Anterior cingulate cortex (tissue), 58 donors: ENCODE measurements at regions not wholly inside any gene's neighbourhood (a gene's known extent, or its start where the extent isn't known, plus 50 kb on each side); places are given as distances from the start of the nearest gene placed in this dataset.
"Not testable (repeated sequence)": the region's sequence is repeated elsewhere in the genome, so short reads cannot be mapped to it uniquely, and the experiment has no call there.

Experiments
- DNase-seq, 58 donors: peaks; one replicate each; lab custom pipeline; 2025; lab: John Stamatoyannopoulos, UW

GRCh38 chr4:125003840-125004239 is 291.3 kb upstream of the ANKRD50 start:
- no peak for DNase-seq

DNA sequence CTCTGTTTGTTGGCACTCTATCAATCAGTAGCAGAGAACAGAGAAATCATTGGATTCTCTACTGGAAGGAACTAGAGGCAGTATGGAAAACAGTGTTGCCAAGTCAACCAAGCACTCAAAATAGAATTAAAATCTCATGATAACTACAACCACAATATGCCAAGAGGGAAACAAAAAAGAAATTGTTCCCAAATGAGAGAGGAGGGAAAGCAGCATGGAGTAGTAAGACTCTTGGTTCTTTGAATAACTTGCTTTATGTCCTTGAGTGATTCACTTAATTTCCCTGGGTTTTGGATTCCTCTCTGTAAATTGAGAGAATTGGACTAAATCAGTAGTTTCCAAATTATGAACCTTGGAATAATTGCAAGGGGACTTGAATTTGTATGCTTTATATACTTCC is 285.5 kb upstream of the ANKRD50 start:
- DNase-seq, result peak in 1 of 58 donors; percentile 10

GRCh38 chr4:124997124-124997523 is 284.6 kb upstream of the ANKRD50 start:
- DNase-seq, result no peak

GRCh38 chr4:124993838-124994237 is 281.3 kb upstream of the ANKRD50 start:
- DNase-seq, result no peak

DNA sequence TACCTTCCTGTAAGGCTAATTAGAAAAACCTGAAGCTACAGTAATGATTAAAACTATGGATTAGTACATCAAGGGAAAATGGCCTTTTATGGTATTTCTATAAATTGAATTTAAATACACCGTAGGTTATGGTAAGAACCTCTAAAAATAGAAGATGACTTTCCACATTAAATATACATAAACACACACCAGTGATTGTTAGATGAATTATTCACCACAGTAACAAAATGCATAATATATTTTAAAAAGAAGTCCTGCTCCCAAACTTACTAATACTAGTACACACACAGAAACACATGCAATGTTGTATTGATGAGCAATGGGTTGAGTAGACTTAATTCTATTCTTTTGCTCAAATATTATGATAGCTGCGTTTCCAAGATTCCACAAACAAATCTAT is 277.9 kb upstream of the ANKRD50 start:
- DNase-seq, result no peak

GRCh38 chr4:124980276-124980752 is 267.8 kb upstream of the ANKRD50 start:
- DNase-seq, result no peak

DNA sequence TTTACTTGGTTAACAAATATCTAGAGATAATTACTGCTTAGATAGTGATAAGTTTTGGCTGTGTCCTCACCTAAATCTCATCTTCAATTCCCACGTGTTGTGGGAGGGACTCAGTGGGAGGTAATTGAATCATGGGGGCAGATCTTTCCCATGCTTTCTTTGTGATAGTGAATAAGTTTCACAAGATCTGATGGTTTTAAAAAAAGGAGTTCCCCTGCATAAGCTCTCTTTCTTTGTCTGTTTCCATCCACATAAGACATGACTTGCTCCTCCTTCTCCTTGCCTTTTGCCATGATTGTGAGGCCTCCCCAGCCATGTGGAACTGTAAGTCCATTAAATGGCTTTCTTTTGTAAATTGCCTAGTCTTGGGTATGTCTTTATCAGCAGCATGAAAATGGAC is 266.0 kb upstream of the ANKRD50 start:
- not testable (repeated sequence) for DNase-seq

DNA sequence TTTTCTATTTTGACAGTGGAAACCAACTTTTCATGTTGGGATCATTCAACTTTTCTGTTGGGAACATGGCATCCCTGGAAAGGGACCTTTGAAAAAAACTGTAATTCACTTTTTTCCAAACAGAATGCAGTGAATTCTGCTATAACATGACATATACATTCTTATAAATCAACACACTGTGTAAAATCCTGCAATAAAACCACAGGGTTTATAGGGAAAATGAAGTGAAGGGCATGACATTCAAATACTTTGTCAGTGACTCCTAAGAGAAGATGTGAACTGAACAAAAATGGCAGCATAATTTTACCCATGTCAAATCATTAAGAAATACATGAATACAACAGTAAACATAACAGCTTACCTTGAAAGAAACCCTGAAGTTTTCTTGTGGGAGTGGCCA is 264.5 kb upstream of the ANKRD50 start:
- DNase-seq, result no peak

DNA sequence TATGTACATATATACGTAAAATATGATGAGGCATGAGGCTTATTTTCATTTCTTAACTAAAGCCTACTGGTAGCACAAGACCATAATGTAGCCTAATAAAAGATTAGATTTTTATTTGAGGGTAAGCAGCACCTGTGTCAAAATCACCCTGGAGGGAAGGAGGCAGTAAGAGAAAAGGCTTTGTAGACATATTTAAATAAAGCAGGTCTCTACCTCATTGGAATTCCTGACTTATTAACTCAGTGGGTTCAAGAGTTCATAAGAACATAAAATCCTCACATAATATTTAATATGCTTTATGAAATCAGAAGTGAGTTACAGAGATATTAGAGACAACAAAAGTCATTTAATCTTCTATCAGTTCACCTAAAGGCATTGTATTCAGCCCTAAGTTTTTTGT is 261.6 kb upstream of the ANKRD50 start:
- no peak for DNase-seq

DNA sequence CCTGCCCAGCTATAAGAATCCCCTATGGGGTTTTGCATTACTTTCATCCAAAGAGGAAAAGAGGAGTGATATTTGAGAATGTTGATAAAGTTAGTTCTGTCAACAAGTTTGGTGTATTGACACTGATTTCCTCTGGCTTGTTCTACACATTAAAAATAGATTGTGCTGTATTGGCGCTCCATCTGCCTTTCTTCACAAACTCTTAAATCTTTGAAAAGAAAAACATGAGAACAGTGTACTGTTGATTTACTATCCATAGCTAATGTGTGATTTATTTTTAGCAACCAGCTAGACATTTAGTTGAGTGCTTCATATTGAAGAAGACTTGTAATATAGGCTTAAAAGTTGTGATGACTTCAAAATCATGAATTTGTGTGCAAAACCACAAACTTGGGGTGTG is 261.2 kb upstream of the ANKRD50 start:
- no peak for DNase-seq

- no peak for DNase-seq
Measured at GRCh38 chr4:124970011-124970410, 257.5 kb upstream of the ANKRD50 start.

GRCh38 chr4:124965497-124965891 is 253.0 kb upstream of the ANKRD50 start:
- DNase-seq, result no peak

DNA sequence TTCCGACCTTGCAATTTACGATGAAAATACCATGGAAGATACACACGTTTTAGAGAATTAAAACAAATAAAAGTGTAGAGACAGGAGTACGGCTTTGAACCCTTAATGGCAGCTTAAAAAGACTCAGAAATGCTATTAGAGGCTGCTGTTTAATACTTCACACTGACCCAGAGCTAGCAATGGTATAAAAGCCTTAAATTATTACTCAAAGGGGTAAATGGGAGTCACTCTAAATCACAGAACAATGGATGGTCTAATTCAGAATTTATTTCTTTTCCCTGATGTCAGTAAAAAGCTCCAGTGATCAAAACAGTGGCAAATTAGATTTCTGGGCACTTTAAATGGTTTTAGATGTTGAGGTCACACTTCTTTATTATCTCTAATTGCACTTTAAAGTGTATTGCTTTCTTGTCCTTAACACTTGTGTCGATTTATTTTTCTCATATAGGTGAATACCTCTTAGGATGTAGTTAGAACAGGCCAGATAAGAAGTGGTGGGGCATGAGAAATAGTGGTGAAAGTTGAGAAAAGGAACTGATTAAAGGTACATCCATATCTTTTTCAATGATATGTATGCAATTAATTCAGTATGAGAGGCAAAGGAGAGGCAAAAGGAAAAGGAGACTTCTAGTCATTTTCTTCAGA is 252.4 kb upstream of the ANKRD50 start:
- DNase-seq, result no peak

DNA sequence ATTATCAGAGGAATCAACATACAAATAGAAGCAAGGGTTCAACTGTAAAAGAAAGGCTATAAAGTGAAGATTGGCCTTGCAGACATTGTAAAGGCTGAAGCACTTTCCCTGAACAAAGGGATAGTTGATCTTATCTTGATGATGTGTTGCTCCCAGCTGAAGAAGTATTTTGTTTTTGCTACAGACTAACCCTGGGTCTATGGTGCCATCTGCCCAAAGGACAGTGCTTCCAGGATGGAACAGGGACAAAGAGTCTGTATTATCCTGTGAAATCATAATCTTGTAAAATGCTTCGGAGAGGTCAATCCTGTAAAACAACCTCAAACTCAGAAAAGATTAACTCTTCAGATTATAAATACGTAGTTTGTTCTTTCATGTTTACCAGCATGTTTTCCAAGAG is 251.7 kb upstream of the ANKRD50 start:
- DNase-seq, result no peak

DNA sequence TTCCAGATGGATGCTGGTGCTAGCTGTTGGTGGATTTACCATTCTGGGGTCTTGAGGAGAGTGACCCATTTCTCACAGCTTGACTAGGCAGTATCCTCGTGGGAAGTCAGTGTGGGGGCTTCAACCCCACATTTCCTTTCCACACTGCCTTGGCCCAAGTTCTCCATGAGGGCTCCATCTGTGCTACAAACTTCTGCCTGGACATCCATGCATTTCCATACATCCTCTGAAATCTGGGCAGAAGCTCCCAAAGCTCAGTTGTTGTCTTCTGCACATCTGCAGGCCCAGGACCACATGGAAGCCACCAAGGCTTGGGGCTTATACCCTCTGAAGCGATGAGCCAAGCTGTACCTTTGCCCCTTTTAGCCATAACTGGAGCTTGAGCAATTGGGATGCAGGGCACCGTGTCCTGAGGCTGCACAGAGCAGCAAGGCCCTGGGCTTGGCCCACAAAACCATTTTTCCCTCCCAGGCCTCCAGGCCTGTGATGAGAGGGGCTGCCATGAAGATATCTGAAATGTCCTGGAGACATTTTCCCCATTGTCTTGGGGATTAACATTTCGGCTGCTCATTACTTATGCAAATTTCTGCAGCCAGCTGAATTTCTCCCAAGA is 248.7 kb upstream of the ANKRD50 start:
- DNase-seq, result no peak

GRCh38 chr4:124958847-124959246 is 246.3 kb upstream of the ANKRD50 start:
- DNase-seq, result no peak

DNA sequence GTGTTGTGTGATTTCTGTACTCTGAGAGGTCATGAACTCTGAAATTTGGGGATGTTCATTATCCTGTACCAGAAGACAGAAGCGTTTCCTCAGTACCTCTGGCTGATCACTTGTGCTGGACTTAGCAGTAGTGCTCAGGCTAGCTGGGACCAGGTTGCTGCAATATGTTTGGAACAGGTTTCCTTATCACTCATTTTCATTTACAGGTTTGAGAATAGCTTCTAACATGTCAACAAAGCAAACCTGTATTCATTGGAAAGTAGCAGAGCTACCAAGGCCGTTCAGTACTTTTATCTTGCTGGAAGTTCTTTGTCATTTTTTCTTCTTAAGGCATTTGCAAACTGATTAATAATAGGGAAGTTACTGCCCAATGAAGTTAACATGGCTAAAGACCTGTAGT is 242.9 kb upstream of the ANKRD50 start:
- no peak for DNase-seq

- DNase-seq, result no peak
Measured at GRCh38 chr4:124954046-124954445, 241.5 kb upstream of the ANKRD50 start.

GRCh38 chr4:124953486-124953885 is 241.0 kb upstream of the ANKRD50 start:
- DNase-seq, result no peak

- no peak for DNase-seq
Measured at GRCh38 chr4:124953061-124953460, 240.5 kb upstream of the ANKRD50 start.

GRCh38 chr4:124952601-124953000 is 240.1 kb upstream of the ANKRD50 start:
- no peak for DNase-seq

- DNase-seq, result no peak
Measured at GRCh38 chr4:124948976-124949597, 236.6 kb upstream of the ANKRD50 start.
